ENCODE measurements at regions not wholly inside any gene's neighbourhood (a gene's known extent, or its start where the extent isn't known, plus 50 kb on each side); places are given as distances from the start of the nearest gene placed in this dataset.
"Not testable (repeated sequence)": the region's sequence is repeated elsewhere in the genome, so short reads cannot be mapped to it uniquely, and the experiment has no call there.

DNA sequence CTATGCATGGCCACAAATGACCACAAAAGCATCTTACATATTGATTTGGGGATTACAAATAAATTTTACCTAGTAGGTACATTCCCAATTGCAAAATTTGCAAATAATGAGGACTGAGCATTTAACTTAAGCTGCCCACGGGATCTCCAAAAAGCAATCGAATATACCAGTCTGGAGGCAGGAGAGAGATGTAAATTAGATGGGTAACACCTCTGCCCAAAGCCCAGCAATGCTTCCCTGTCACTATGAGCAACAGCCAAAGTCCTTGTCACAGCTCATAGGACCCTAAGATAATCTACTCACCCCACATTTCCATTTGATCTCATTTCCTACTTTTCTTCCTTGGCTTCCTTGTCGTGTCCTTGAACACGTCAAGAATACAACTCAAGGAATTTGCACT lies 172.2 kb downstream of the SUCLG1 start:
- DNase-seq, result no peak

DNA sequence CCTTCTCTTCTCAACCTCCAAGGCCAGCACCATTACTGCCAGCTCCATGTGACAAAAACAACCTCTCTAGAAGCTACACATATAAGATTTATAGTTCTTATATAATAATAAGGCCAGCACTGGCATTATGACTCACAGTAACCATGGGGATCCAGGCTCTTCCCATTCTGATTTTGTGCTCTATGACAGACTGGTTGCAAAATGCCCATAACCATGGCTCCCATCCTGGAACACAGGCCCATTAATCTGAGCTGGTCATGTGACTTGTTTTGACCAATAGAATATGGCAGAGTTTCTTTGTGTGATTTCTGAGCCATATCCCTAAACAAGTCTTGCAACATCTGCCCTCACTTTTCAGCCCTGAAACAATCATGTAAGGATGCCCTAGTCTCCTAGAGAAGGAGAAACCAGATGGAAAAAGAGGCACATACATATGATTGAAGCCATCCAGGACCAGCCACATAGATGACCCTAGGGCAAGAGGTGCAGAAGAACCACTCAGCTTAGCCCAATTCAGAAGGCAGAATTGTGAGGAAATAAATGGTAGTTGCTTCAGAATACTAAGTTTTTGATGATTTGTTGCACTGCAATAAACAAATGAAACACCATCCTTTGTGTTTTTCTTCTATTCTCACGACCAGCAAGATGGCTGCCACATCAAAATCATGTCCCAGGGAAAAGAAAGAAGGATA lies 173.9 kb downstream of the SUCLG1 start:
- no peak for DNase-seq

DNA sequence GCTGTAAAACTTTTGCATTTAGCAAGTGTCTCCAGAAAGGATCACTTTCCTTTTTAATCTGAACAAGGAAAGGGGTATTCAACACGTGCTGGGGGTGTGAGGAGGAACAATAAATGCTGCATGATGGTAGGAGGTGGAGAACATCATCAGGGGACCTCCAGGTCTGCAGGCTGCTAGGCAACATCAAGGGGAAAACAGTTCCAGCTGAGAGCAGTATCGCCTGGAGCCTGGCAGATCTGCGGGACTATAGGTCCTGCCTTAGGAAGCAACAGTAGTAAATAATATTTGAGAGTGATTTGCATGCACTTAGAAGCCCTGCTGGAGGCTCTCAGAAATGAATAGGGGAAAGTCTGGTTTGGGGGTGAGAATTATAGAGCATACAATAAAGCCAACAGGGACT lies 175.6 kb downstream of the SUCLG1 start:
- no peak for DNase-seq

DNA sequence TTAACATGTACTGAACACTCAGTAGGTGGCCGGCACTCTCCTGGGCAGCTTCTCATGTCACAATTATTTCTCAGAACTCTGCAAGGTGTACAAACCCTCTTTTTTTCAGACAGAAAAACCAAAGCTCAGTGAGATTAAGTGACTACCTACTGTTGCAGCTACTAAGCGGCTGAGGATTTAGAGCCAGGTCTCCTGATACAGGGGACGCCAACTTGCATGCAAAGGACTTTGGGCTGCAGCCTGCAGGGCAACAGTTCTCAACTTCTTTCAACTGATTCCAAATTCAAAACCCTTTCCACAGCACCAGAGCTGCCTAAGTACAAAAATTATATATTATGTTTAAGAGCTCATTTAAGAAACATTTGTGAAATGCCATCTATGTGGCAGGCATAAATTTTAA lies 177.6 kb downstream of the SUCLG1 start:
- DNase-seq, result no peak

DNA sequence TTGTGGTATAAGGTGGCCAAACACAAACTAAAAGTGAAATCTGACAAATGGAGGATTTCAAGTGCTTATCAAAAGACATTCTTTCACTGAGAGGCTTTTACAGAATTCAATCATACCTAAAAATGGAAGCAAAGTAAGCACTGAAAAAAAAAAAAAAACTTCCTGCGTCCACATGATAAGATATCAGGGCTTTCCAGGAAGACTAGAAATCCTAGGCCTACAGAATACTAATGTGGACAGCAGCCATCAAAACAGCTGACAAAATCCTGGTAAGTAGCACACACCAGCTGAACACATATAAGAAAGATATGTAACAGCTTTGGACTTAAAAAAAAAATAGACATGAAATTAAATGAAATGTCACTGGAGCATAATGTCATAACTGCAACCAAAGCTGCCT lies 178.2 kb downstream of the SUCLG1 start:
- DNase-seq, result no peak

DNA sequence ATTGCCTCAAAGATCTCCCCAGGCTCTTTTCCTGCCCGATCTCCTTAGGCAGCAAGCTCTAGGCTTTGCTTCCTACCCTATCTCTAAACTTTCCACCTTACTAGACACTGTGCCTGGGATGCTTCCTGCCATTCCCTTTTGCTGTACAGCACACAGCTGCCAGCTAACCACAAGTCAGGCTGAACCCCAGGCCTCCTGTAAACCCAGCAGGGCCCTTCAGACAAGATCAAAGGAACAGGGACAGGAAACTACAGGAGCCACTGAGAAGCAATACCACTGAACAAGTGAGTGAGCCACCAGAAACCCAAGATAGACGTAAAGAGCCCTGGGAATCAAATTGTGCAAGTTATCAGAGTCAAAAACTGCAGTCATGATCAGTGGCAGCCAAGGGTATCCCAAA lies 180.7 kb downstream of the SUCLG1 start:
- DNase-seq, result no peak

DNA sequence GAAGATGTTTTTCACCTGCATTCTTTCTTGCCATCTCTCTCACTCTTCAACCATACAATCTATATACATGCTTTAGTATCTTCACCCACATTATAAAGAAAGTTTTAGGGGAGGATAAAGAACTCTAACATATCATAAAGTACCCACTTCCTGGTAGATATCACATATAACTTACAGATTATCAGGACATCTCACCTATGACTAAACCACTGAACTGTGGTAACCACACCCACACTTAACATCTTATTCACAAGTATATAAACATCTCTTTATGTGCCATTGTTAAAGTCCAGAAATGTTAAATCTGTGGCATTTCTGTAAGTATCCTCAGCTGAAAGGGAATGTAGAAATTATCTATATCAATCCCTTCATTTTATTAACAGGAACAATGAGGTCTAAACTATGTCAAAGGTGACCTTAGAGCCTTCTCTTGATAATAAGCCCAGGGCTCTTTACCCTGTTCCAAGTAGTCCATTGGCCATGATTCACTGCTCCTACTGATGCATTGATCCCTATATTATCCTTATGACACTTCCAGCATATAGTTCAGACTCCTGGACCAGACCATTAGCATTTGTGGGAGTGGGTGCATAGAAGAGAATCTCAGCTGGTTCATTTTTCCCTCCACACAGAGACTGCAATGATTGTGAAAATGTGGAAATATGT lies 182.4 kb downstream of the SUCLG1 start:
- DNase-seq, result no peak

DNA sequence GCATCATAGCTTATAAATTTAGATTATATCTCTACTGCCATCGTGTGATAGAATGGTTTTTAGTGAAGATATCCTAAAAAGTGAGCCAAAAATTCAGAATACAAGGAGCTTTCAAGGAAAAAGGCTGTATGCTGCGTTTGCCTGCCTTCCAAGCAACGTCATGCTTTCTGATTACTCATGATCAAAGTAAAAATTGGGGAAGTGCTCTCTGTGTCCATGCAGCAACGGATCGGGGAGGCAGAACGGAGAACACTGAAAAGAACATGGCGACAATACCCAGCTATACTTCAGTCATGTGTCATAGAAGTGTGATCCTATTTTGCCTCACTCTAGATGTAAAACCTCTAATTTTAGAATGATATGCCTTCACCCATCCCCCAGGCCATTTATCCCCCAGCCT lies 185.7 kb downstream of the SUCLG1 start:
- no peak for DNase-seq

DNA sequence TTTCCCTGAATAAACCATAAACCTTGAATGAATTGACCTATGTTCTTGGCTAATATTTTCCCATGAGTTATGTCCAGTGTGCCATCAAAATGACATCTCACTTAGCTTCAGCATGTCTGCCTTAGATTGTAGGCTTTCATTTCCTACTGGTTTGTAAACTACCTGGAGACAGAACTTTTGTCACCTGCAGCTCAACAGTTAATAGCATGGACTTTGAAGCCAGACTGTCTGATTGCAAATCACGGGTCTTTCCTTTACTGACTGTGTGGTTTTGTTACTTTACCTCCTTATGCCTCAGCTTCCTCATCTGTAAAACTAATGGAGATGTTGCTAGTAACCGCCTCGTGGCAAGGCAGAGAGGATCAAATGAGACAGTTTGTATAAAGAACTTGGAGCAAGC lies 187.1 kb downstream of the SUCLG1 start:
- no peak for DNase-seq

DNA sequence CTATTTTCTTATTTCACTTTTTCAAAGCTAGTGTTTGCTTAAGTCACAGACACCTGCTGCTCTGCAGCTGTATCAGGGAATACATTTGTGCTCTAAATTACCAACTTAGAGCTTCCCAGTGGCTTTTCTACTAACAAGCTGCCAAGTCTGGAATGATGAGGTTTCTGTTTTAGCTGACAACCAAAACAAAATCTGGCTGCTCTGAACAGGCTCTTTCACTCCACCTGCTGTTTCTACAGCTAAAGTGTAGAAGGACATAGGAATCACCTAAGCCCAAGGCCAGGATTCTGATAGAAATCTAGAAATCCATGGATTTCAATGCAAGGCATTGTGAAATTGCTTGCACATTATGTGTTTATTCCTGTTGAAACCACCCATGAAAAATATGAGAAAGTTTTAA lies 201.2 kb downstream of the SUCLG1 start:
- DNase-seq, result no peak

DNA sequence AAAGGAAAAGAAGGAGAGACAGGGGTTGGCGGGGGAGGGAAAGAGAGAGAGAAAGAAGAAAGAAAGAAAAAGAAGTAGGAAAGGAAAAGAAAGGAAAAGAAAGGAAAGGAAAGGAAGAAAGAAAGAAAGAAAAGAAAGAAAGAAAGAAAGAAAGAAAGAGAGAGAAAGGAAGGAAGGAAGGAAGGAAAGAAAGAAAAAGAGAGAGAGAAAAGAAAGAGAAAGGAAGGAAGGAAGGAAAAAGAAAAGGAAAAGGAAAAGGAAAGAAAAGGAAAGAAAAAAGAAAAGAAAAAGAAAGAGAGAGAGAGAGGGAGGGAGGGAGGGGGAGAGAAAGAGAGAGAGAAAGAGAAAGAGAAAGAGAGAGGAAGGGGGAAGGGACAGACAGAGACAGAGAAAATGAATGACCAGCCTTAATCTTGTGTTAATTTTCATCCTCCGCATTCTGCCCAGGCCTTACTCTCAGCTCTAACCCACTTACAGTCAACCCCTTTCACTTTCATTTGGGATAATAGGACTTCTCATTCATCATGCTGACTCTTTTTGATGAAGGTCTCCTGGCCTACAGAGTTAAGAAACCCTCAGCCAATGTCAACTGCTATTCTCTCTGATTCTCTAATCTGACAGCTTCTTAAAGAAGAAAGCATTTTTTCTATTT lies 207.3 kb downstream of the SUCLG1 start:
- no peak for DNase-seq

DNA sequence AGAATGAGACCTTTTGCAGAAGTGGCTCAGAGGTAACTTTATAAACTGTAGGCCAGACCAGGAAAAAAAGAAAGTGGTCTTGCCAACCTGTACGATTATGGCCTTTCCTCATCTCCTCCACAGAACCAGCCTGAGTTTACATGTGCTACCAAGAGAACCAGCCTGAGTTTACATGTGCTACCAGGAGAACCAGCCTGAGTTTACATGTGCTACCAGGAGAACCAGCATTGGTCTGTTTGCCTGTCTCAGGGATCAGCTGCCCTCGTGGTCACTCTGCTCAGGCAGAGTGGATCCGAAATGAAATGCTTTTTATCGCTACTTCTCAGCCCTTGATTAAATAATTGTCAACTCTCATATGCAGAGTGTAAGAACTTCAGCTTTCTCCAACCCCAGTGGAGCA lies 209.9 kb downstream of the SUCLG1 start:
- no peak for DNase-seq

DNA sequence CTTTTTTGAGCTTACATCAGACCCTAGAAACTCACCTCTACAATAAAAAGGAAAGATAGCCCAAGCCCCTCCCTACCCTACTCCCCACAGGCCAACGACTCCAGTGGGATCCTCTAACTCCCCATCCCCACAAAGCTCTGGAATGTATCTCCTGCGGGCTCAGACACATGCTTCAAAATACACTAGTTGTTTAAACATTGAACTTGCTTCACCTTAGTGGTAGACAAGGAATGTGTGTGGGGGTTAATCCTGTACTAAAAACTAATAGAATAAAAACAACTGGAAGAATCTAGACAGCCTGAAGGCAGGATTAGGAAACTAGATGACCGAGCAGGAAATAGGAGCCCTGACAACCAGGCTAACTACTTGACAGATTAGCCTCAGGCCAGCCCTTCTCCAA lies 211.5 kb downstream of the SUCLG1 start:
- no peak for DNase-seq

DNA sequence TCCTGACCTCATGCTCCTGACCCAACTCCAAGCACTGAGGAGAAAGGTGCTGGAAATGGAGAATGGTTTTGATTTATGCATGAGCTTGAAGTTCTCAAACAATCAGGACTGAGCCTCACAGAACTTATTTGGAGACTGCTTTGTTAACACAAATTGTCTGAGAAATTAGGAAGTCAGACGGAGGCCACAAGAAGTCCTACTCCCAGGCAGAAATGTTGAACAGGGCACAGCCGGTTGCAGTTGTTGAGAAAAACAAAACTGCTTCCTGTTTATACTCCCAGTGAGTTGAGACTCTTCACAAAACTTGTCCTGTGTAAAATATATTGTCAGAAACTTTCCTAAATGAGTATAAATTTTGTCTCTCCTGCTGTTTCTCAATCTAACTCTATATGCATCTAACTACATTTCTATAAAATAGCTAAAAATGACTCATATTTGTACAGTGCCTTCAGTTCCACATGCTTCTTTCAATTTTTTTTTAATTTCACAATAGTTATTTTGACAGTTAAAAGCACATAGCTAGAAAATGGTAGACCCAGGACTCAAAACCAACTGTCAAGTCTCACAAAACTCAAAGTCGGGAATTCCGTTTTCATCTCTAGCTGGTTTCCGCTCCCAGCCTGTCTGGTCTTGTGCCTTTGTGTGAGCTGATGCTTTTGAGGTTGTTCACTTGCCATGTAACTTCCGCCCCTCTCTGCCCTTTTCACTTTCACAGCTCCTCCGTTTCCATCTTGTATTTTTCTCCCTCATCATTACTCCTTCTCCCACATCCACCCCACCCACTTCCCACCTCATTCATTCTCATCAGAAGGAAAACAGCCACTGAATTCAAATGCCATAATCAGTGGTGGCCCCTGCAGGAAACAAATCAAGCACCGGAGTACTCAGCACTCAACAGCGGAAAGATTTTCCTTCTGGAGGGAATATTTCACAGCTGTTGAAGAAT lies 215.0 kb downstream of the SUCLG1 start:
- no peak for DNase-seq

DNA sequence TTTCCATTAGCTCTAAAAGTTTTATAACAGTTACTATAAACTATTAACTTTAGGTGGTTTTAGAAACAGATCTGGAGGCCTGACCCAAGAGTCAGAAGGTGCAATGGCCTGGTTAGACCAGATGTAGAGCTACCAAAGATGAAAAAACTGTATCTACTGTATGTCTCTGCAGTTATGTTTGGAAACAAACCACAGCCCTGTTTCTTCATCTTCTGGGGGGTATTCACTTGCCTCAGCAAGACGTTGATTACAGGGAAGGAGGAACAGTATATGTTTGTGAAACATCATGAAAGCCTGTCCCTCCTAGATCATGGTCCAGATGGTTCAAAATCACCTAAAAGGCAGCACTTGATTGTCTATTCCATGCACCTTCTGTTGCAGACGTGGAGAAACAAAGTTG lies 220.2 kb downstream of the SUCLG1 start:
- no peak for DNase-seq

DNA sequence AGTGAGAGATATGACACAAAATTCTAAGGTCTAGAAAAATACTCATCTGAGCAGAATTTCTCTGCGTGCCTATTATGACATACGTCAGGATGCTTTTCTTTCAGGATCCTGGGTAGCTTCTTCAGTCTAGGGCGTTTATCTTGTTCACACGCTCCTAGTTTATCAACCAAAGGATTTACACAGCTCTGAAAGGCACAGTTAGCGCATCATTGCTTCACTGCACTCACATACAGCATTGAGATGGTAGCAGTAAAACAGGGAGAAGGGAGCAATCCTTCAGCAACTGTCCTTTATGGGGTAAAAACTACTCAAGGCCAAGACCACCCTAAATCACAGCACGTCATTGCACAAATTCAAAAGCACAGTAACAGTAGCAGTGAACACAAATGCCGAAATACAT lies 222.8 kb downstream of the SUCLG1 start:
- no peak for DNase-seq

DNA sequence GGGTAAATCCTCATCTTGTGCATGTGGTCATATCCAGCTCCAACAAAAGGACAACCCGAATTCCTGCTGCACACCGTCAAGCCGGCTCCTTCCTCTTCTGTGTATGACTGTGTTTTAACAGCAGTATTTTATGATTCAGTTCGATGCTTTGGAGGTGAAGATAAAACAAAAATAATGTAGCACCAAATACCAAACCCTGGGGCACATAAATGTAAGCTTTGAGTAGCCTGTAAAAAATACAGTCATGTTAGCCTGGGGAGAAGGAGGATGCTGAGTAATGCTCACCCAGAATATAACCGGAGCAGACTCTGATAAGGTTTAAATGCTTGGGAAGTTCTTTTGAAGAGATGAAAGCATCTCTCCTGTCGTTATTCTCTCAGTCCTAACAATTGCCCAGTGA lies 225.0 kb downstream of the SUCLG1 start:
- no peak for DNase-seq

DNA sequence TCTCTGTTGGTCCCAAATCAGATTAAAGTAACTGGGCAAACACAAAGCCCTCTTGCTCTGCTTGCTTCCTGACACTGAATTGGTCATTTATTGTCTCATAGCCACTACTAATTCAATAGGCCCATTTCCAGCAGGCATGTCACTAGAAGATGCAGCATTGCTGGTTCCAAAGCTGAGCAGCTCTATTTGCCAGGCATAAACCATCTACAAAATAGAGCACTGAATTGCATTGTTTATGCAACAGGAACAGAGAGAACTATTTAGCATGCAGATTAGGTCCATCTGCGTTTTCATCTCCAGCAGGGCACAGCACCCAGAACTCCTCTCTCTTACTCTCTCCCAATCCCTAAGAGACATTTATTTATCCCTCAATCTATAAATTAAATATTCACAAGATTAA lies 227.6 kb downstream of the SUCLG1 start:
- DNase-seq, result no peak

DNA sequence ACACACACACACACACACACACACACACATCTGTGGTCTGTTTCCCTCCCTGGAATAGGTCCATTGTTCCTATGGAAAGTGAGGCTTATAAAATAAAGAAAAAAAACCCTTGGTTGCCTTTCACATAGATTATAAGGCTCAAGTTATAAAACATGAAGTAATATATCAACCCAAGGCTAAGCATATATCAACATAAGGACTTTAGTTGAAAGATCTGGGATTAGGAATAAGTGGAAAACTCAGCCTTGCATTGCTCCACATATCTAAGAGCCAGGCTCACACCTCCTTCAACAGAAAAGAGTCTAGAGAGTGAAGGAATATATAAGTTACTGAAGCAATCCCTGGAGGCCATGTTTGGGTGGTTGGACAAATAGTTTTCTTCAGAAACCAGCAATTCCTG lies 235.0 kb downstream of the SUCLG1 start:
- no peak for DNase-seq

DNA sequence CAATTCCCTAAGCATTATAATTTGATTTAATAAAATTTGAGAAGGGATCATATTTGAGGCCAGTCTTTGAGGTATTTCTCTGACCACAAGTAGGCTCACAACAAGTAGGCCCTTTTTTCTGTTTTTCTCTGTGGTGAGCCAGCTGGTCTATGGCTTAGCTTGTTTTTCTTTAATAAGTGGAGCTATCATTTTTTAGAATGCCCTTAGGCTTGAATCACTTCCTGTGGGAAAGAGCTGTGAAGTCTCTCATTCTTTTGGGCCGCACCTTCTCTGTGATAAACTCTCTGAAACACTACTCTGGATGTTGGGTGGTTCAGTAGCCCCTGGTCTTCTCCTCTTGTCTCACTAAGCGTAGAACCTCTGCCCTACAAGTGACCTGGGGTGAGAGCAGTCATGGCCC lies 235.9 kb downstream of the SUCLG1 start:
- no peak for DNase-seq

DNA sequence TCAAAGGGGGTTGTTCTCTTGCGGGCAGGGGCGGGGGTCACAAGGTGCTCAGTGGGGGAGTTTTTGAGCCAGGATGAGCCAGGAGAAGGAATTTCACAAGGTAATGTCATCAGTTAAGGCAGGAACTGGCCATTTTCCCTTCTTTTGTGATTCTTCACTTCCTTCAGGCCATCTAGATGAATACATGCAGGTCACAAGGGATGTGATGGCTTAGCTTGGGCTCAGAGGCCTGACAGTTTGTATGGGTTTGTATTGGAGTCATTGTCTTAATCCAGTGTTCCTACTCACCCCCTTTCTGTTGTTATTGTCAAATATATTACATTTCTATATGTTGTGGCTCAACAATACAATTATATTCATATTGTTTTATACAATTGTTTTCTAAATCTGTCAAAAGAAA lies 238.0 kb downstream of the SUCLG1 start:
- DNase-seq, result not testable (repeated sequence)

DNA sequence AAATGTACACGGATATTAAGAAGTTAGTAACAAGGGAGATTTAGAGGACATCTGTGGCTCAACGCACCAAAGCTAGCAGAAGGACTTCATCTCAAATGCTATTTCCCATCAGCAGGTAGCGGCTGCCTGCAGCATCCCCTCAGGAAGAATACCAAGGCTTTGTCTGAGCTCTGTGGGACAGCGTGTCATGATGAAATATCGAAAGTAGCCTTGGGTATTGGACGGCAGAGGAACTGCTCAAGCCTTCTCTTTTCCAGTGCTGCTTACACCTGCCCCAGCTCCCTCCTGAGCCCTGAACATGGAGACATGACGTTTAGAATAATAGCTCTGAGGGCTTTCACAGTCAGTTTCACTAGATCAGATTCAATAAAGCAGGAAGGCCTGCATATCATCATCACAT lies 241.6 kb downstream of the SUCLG1 start:
- no peak for DNase-seq

DNA sequence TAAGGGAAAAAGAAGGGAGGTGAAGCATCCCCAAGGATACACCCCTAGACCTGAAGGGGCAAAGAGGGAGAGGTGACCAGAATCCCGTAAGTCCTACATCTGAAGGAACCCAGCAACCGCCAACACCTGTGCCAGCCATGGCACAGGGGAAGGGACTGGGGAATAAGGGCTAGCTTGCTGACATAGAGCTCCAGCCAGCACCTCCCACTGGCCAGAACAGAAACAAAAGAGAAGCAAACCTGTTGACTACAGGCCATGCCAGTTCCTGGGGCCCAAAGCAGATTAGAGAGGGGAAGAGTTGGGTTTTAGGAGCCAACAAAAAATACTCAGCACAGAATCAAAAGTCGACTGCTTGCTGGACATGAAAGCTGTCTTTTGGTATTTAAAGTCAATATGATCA lies 244.6 kb downstream of the SUCLG1 start:
- no peak for DNase-seq

All from left hindlimb (tissue), 1 donor.